K562 (cell line): ENCODE measurements at regions not wholly inside any gene's neighbourhood (a gene's known extent, or its start where the extent isn't known, plus 50 kb on each side); places are given as distances from the start of the nearest gene placed in this dataset.

ENCODE experiments used
- ATAC-seq: fragments of 200-7000 bp; cut with Tn5 transposase; 3 replicates; pipeline ENCODE4 v1.9.1; 2020; ENCODE audit warnings: moderate library complexity
- BruUV-seq: library from RNA; stranded (reverse); fragments of 400-500 nt; replicated peaks from 2 replicates; lab custom pipeline; 2021; lab: Mats Ljungman, UMichigan
- CTCF ChIA-PET: fragments of 300-600 bp; formaldehyde crosslinking; extraction: SDS; loops from one replicate; lab custom pipeline; 2021; ENCODE audit warnings: low intra/inter-chr PET ratio; lab: Yijun Ruan, JAX
- POLR2A ChIA-PET: fragments of 300-600, 350-650 bp; sonication (Branson Sonifier 250); formaldehyde crosslinking; extraction: SDS; loops from one replicate; lab custom pipeline; 2021; ENCODE audit warnings: antibody characterized with exemption, inconsistent platforms; lab: Yijun Ruan, JAX
- DNase-seq, 4 experiments: peaks; one replicate each; pipeline versions ENCODE4 v3.0.0 to v3.0.0-alpha.2; 2011 to 2018; ENCODE audit warnings: low spot score in 3 of 4, mixed read lengths in 3 of 4; ENCODE audit errors: extremely low read depth in 1 of 4
- FAIRE-seq: peaks from 2 replicates; lab custom pipeline; 2011; peaks lifted over from hg19 to GRCh38; lab: Jason Lieb, UNC
- H2AFZ ChIP-seq: 2 replicates; pipeline ENCODE4 v1.6.0; 2011; ENCODE audit warnings: low read depth, low read length, control low read depth, inconsistent platforms
- H3K27ac ChIP-seq: fragments of 200-600 bp; 3 replicates; pipeline ENCODE4 v1.8.0; 2011; ENCODE audit warnings: low read depth, mild to moderate bottlenecking, control low read depth, inconsistent platforms, low read length, moderate library complexity, mixed read lengths; ENCODE audit errors: extremely low read depth
- H3K27me3 ChIP-seq, 2 experiments: fragments of 300-600 bp in 1 of 2; 2 replicates in 1 of 2; 3 replicates in 1 of 2; pipeline versions ENCODE4 v1.6.0 to v1.8.0; 2011; ENCODE audit warnings: inconsistent platforms in 2 of 2, low read length in 2 of 2, mild to moderate bottlenecking in 1 of 2, mixed read lengths in 1 of 2, moderate library complexity in 1 of 2; ENCODE audit not compliant: control insufficient read depth in 2 of 2, insufficient read depth in 2 of 2
- H3K36me3 ChIP-seq: fragments of 300-600 bp; 3 replicates; pipeline ENCODE4 v1.8.0; 2011; ENCODE audit warnings: mild to moderate bottlenecking, low read length, inconsistent platforms; ENCODE audit not compliant: control insufficient read depth, insufficient read depth
- H3K4me1 ChIP-seq, 2 experiments: fragments of 200-600 bp in 1 of 2; replicated peaks in 1 of 2; 2 replicates in 1 of 2; 3 replicates in 1 of 2; pipeline versions ENCODE4 v1.5.1 to v1.8.0; 2011; ENCODE audit warnings: inconsistent platforms in 2 of 2, low read length in 2 of 2, mild to moderate bottlenecking in 1 of 2, mixed read lengths in 1 of 2, moderate library complexity in 1 of 2; ENCODE audit not compliant: control insufficient read depth in 2 of 2, insufficient read depth in 2 of 2
- H3K4me2 ChIP-seq: 2 replicates; pipeline ENCODE4 v1.6.1; 2011; ENCODE audit warnings: low read length, control low read depth, inconsistent platforms, mixed read lengths; ENCODE audit not compliant: insufficient read depth
- H3K4me3 ChIP-seq: fragments of 200-600 bp; sonication (generic), shearing (Covaris generic); 2 replicates; pipeline ENCODE4 v1.5.1; 2016; ENCODE audit warnings: control low read depth, inconsistent platforms
- H3K79me2 ChIP-seq: fragments of 200-600 bp; 3 replicates; pipeline ENCODE4 v1.8.0; 2011; ENCODE audit warnings: low read length, inconsistent platforms; ENCODE audit not compliant: control insufficient read depth, insufficient read depth
- H3K9ac ChIP-seq, 2 experiments: 2 replicates each; pipeline versions ENCODE4 v1.6.0 to v1.6.1; 2011; ENCODE audit warnings: low read depth in 2 of 2, low read length in 2 of 2, control low read depth in 1 of 2, inconsistent platforms in 1 of 2, mild to moderate bottlenecking in 1 of 2, mixed read lengths in 1 of 2; ENCODE audit not compliant: insufficient read depth in 1 of 2
- H3K9me1 ChIP-seq: one replicate; pipeline ENCODE4 v1.6.0; 2011; ENCODE audit warnings: inconsistent platforms, mild to moderate bottlenecking, low read length, moderate library complexity; ENCODE audit not compliant: control insufficient read depth, insufficient read depth
- H3K9me3 ChIP-seq: replicated peaks from 2 replicates; pipeline ENCODE4 v1.5.1; 2011; ENCODE audit warnings: low read depth, low read length, inconsistent platforms; ENCODE audit not compliant: control insufficient read depth, insufficient read depth
- H4K20me1 ChIP-seq: replicated peaks from 2 replicates; pipeline ENCODE4 v1.6.1; 2011; ENCODE audit warnings: low read length, inconsistent platforms, mixed read lengths; ENCODE audit not compliant: control insufficient read depth, insufficient read depth
- CBX8 ChIP-seq: fragments of 200-600 bp; sonication (generic); IDR thresholded peaks from 2 replicates; pipeline ENCODE4 v1.6.1; 2012; ENCODE audit warnings: borderline replicate concordance, mixed run types, low read depth, mild to moderate bottlenecking, moderate library complexity, mixed read lengths, low read length, control low read depth, inconsistent platforms; ENCODE audit not compliant: poor library complexity, severe bottlenecking; ENCODE audit errors: extremely low read depth
- FOXJ3 ChIP-seq: sonication (generic); formaldehyde crosslinking; IDR thresholded peaks from 2 replicates; pipeline ENCODE4 v1.4.0; 2020; ENCODE audit warnings: mild to moderate bottlenecking, missing genetic modification reagents
- HINFP ChIP-seq: fragments of 450-650 bp; conservative IDR thresholded peaks from 2 replicates; pipeline ENCODE4 v1.6.1; 2016; ENCODE audit warnings: missing genetic modification characterization, low read depth, mild to moderate bottlenecking, control low read depth, missing compliant biosample characterization
- KDM5B ChIP-seq: fragments of 200-600 bp; sonication (generic); IDR thresholded peaks from 2 replicates; pipeline ENCODE4 v1.6.1; 2012; ENCODE audit warnings: low read depth, mild to moderate bottlenecking, moderate library complexity, low read length, control low read depth, inconsistent platforms; ENCODE audit not compliant: insufficient replicate concordance
- MAZ ChIP-seq, 2 experiments: fragments of 450-650 bp in 1 of 2; sonication (generic) in 1 of 2; formaldehyde crosslinking; IDR thresholded peaks in 1 of 2; conservative IDR thresholded peaks in 1 of 2; 2 replicates each; pipeline versions ENCODE4 v1.4.0 to v1.5.0; 2020; ENCODE audit warnings: mild to moderate bottlenecking in 1 of 2, missing genetic modification reagents in 1 of 2
- MTA1 ChIP-seq: fragments of 450-650 bp; IDR thresholded peaks from 2 replicates; pipeline ENCODE4 v1.6.1; 2017; ENCODE audit warnings: borderline replicate concordance
- STAT5A ChIP-seq: IDR thresholded peaks from 2 replicates; pipeline ENCODE4 v1.6.1; 2012; ENCODE audit warnings: low read length, inconsistent platforms, borderline replicate concordance
- ZNF143 ChIP-seq: sonication (generic); formaldehyde crosslinking; IDR thresholded peaks from 2 replicates; pipeline ENCODE4 v1.9.0; 2022; ENCODE audit warnings: mild to moderate bottlenecking, missing genetic modification reagents
- ZNF316 ChIP-seq: fragments of 450-650 bp; IDR thresholded peaks from 2 replicates; pipeline ENCODE4 v1.6.1; 2016
- ZNF592 ChIP-seq: fragments of 450-650 bp; IDR thresholded peaks from 2 replicates; pipeline ENCODE4 v1.6.1; 2017; ENCODE audit warnings: antibody characterized with exemption, mild to moderate bottlenecking
- WGBS: fragments of 100-300 bp; shearing (Covaris generic); methylation state at CpG from one replicate; pipeline ENCODE4 v1.1.6; 2016; ENCODE audit warnings: low coverage, mixed read lengths; ENCODE audit not compliant: insufficient coverage; ENCODE audit errors: missing lambda C conversion rate; 5-methylcytosine and 5-hydroxymethylcytosine counted together
- in situ Hi-C: fragments of 300-500 bp; cut with MboI; formaldehyde crosslinking; loops from 4 replicates; pipeline ENCODE4 v1.15.0; 2018; ENCODE audit warnings: inconsistent platforms, mixed read lengths
- intact Hi-C: fragments of 100-400 bp; cut with micrococcal nuclease; formaldehyde crosslinking; loops from 2 replicates; pipeline ENCODE4 v1.14.2; 2022

- DNase-seq (no peak), ATAC-seq (no peak), FAIRE-seq (no peak)
- H3K4me2 ChIP-seq = no peak overlapping the region
- ChIA-PET POLR2A (interaction anchor here (0.7 kb wide), 1 partner anchor 9 kb away, joined by 3 read pairs; no protein-coding TSS in a partner anchor), CTCF (no interaction called here)
- H2AFZ ChIP-seq = no peak overlapping the region
- H3K9me3 ChIP-seq = no peaks in the 10 kb centered on the region
- in situ Hi-C loops (no loop called here), intact Hi-C loops (no loop called here)
- no peaks in the 10 kb centered on the region for H3K36me3 ChIP-seq
- peaks cover 3 to 4% of the 10 kb centered on the region in 2 experiments; a peak in 3 of 5 replicates for H3K27me3 ChIP-seq
- WGBS = 0% methylated on average over 1 of the region's 3 CpGs
- H4K20me1 ChIP-seq = no peaks in the 10 kb centered on the region; the same call in 1 of the 2 replicates
- H3K4me3 ChIP-seq = no peak overlapping the region
- TF ChIP-seq ZNF316 (peak; percentile 26; the same call in 1 of the 2 replicates), CBX8 (no peak)
- H3K27ac ChIP-seq = no peak overlapping the region
- H3K9ac ChIP-seq = no peak overlapping the region
- H3K9me1 ChIP-seq = no peaks in the 10 kb centered on the region
- no TSS peak for BruUV-seq
- H3K4me1 ChIP-seq = no peaks in the 10 kb centered on the region
- no peaks in the 10 kb centered on the region for H3K79me2 ChIP-seq
These were observed 222.6 kb downstream of the TM9SF2 start for GRCh38 chr13:99723878-99724277.

- no peak for FAIRE-seq
- TF ChIP-seq ZNF592 (no peak), HINFP (tag) (no peak), ZNF143 (CRISPR knock-in tag) (no peak), KDM5B (no peak), STAT5A (no peak), FOXJ3 (CRISPR knock-in tag) (no peak), MAZ (CRISPR knock-in tag; conservative IDR thresholded peaks at IDR 0.05 in 1 of 2, IDR thresholded peaks at IDR 0.05 in 1 of 2) (no peak), MTA1 (no peak)
These were observed 221.7 kb downstream of the TM9SF2 start for GRCh38 chr13:99722931-99723330.

More at GRCh38 chr13:99722931-99723330, 221.7 kb downstream of the TM9SF2 start:
- ChIA-PET CTCF (no interaction called here), POLR2A (interaction anchor here (0.7 to 1.5 kb wide), 3 partner anchors 8 to 23 kb away, joined by 3 to 4 read pairs (median 3); no protein-coding TSS in a partner anchor)
- Histone ChIP-seq H3K27ac (no peak overlapping the region), H3K4me3 (no peak overlapping the region), H3K27me3 (peaks cover 3 to 4% of the 10 kb centered on the region in 2 experiments; a peak in 3 of 5 replicates), H3K9me1 (no peaks in the 10 kb centered on the region), H3K9ac (no peak overlapping the region), H3K4me1 (no peaks in the 10 kb centered on the region), H3K4me2 (no peak overlapping the region), H4K20me1 (no peaks in the 10 kb centered on the region; the same call in 1 of the 2 replicates), H3K79me2 (no peaks in the 10 kb centered on the region), H2AFZ (no peak overlapping the region), H3K36me3 (no peaks in the 10 kb centered on the region), H3K9me3 (no peaks in the 10 kb centered on the region)
- BruUV-seq = no TSS peak
- 21% methylated on average over 7 of the region's 7 CpGs for WGBS
- in situ Hi-C loops (no loop called here), intact Hi-C loops (no loop called here)
- DNase-seq = no peak
- no peak for ATAC-seq
